ENCODE measurements at regions not wholly inside any gene's neighbourhood (a gene's known extent, or its start where the extent isn't known, plus 50 kb on each side); places are given as distances from the start of the nearest gene placed in this dataset.
"Not testable (repeated sequence)": the region's sequence is repeated elsewhere in the genome, so short reads cannot be mapped to it uniquely, and the experiment has no call there.

- H3K9me3 ChIP-seq = peaks cover 0 to under 1% of the 10 kb centered on the region in 2 donors
- no peak for TF ChIP-seq CTCF (IDR thresholded peaks at IDR 0.05)
- DNase-seq (ENCODE audit: low spot score) = no peak
- H3K4me1 ChIP-seq = no peaks in the 10 kb centered on the region
- no peak overlapping the region for H3K4me3 ChIP-seq
- H3K27ac ChIP-seq = no peak overlapping the region
- no peaks in the 10 kb centered on the region for H3K36me3 ChIP-seq
- H3K27me3 ChIP-seq = no peaks in the 10 kb centered on the region
Measured at GRCh38 chr2:238775591-238775990, 72.3 kb upstream of the TWIST2 start.

DNA sequence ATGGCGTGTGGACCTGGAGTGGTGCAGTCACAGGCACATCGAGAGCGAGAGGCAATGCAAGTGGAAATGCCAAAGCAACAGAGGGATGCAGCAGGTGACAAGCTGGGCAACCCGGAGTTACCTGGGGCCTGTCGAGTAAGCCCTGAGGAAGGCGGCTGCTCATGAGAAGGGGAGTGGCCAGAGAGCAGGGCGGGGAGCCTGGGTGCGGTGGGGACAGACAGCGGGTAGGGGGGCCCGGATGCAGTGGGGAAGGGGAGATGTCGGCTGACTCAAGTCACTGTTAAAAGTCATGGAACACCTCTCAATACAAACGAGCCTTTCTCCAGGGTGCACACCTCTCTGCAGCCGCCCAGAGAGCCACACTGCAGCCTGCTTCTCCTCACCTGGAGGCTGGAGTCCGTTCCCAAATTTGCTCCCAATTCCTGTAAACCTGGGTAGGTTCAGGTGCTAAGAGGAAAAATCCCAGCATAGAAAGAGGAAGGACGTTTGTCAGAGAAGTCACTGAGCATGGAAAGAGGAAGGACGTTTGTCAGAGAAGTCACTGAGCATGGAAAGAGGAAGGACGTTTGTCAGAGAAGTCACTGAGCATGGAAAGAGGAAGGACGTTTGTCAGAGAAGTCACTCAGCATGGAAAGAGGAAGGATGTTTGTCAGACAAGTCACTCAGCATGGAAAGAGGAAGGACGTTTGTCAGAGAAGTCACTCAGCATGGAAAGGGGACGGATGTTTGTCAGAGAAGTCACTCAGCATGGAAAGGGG, 71.7 kb upstream of the TWIST2 start:
- Histone ChIP-seq H3K27ac (no peak overlapping the region), H3K27me3 (no peaks in the 10 kb centered on the region), H3K4me1 (no peaks in the 10 kb centered on the region), H3K4me3 (no peak overlapping the region), H3K9me3 (peaks cover 0 to 6% of the 10 kb centered on the region in 2 donors), H3K36me3 (no peaks in the 10 kb centered on the region)
- no peak for TF ChIP-seq CTCF (IDR thresholded peaks at IDR 0.05)
- no peak for DNase-seq (ENCODE audit: low spot score)

- DNase-seq (ENCODE audit: low spot score); H3K27ac ChIP-seq; H3K9me3 ChIP-seq; H3K4me1 ChIP-seq; H3K27me3 ChIP-seq; H3K36me3 ChIP-seq; H3K4me3 ChIP-seq: not testable (repeated sequence)
Measured at GRCh38 chr2:238776761-238777046, 71.2 kb upstream of the TWIST2 start.

GRCh38 chr2:238777369-238778067, 70.4 kb upstream of the TWIST2 start:
- Histone ChIP-seq H3K4me1 (no peaks in the 10 kb centered on the region), H3K36me3 (no peaks in the 10 kb centered on the region), H3K4me3 (no peak overlapping the region), H3K27ac (no peak overlapping the region), H3K9me3 (peaks cover 0 to 8% of the 10 kb centered on the region in 2 donors), H3K27me3 (no peaks in the 10 kb centered on the region)
- TF ChIP-seq CTCF (IDR thresholded peaks at IDR 0.05) = no peak
- no peak for DNase-seq (ENCODE audit: low spot score)

GRCh38 chr2:238784671-238785527, 63.0 kb upstream of the TWIST2 start:
- Histone ChIP-seq H3K27ac (peak overlapping the region; percentile 12 to 45), H3K9me3 (peaks cover 0 to 8% of the 10 kb centered on the region in 2 donors), H3K27me3 (no peaks in the 10 kb centered on the region), H3K36me3 (no peaks in the 10 kb centered on the region), H3K4me3 (no peak overlapping the region), H3K4me1 (no peaks in the 10 kb centered on the region)
- peak; percentile 79 to 90 for TF ChIP-seq CTCF (IDR thresholded peaks at IDR 0.05)
- DNase-seq (ENCODE audit: low spot score) = peak; percentile 80

DNA sequence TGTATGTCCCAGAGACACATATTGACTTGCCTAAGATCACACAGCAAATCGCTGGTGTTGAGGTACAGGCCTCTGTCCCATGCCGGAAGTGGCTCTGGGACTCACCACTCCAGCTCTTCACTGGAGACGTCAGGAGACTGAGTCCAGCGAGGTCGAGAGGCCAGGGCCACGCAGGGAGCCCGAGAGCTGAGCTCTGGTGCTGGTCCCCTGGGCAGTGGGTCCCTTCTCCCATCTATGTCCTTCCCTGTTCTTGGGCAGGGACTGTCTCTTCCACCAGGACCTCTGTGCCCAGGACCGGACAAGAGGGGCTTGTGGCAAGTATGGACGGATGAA, 62.4 kb upstream of the TWIST2 start:
- no peaks in the 10 kb centered on the region for H3K27me3 ChIP-seq
- H3K27ac ChIP-seq = no peak overlapping the region
- TF ChIP-seq CTCF (IDR thresholded peaks at IDR 0.05) = no peak
- peaks cover 0 to 8% of the 10 kb centered on the region in 2 donors for H3K9me3 ChIP-seq
- no peak overlapping the region for H3K4me3 ChIP-seq
- no peaks in the 10 kb centered on the region for H3K4me1 ChIP-seq
- no peak for DNase-seq (ENCODE audit: low spot score)
- no peaks in the 10 kb centered on the region for H3K36me3 ChIP-seq
